GM12891 (cell line): ENCODE measurements at regions not wholly inside any gene's neighbourhood (a gene's known extent, or its start where the extent isn't known, plus 50 kb on each side); places are given as distances from the start of the nearest gene placed in this dataset.

ENCODE experiments used
- POLR2A ChIP-seq: IDR thresholded peaks from 2 replicates; pipeline ENCODE4 v1.6.1; 2011; ENCODE audit warnings: low read depth, low read length, control low read depth
- POLR2AphosphoS5 ChIP-seq: IDR thresholded peaks from 2 replicates; pipeline ENCODE4 v1.6.1; 2011; ENCODE audit warnings: low read depth, low read length, control low read depth
- POU2F2 ChIP-seq: IDR thresholded peaks from 2 replicates; pipeline ENCODE4 v1.6.1; 2011; ENCODE audit warnings: low read depth, mild to moderate bottlenecking, control low read depth, low read length, moderate library complexity
- SPI1 ChIP-seq: IDR thresholded peaks from 2 replicates; pipeline ENCODE4 v1.6.1; 2011; ENCODE audit warnings: low read depth, low read length, control low read depth
- TAF1 ChIP-seq: IDR thresholded peaks from 2 replicates; pipeline ENCODE4 v1.6.1; 2011; ENCODE audit warnings: low read depth, low read length, control low read depth

DNA sequence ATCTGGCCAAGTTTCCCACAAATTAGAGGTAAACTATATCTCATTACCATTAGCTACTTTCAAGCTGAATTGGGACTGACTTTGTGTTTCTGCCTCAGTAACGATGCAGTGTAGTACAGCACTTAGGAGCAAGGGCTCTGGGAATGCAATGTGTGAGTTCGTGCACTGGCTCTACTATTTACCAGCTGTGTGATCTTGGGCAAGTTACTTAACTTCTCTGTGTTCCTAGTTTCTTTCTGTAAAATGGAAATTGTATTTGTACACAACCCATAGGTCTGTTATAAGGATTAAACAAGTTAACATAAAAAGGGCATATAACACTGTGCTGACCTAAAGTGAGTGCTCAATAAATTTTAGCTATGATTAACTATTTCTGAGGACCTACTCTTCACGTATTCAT is 65.0 kb upstream of the CSF1 start:
- TF ChIP-seq POLR2AphosphoS5 = no peak
- TF ChIP-seq POLR2A = no peak
- no peak for TF ChIP-seq POU2F2
- TF ChIP-seq TAF1 = no peak
- no peak for TF ChIP-seq SPI1
